CD4-positive, alpha-beta T cell treated with Interleukin-1 beta for 1 hour (primary cell): ENCODE measurements at regions not wholly inside any gene's neighbourhood (a gene's known extent, or its start where the extent isn't known, plus 50 kb on each side); places are given as distances from the start of the nearest gene placed in this dataset.
A peak's percentile ranks its signal among the peaks of the same experiment; 100 is the strongest.
"Not testable (repeated sequence)": the region's sequence is repeated elsewhere in the genome, so short reads cannot be mapped to it uniquely, and the experiment has no call there.

ENCODE experiments used
- DNase-seq, 2 donors: peaks; one replicate each; pipeline ENCODE4 v3.0.0-alpha.2; 2020 to 2022

DNA sequence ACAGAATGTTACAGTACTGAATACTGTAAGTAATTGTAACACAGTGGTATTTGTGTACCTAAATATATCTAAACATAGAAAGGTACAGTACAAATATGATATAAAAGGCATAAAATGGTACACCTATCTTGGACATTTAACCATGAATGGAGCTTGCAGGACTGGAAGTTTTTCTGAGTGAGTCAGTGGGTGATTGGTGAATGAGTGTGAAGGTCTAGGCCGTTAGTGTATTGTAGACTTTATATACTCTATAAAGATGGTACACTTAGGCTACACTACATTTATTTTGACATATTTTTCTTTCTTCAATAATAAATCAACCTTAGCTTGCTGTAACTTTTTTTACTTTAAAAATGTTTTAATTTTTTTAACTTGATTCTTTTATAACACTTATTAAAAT is 422.5 kb upstream of the FSTL5 start:
- DNase-seq = no peak

- no peak for DNase-seq
Observed at GRCh38 chr4:162582180-162582579, 418.4 kb upstream of the FSTL5 start.

DNA sequence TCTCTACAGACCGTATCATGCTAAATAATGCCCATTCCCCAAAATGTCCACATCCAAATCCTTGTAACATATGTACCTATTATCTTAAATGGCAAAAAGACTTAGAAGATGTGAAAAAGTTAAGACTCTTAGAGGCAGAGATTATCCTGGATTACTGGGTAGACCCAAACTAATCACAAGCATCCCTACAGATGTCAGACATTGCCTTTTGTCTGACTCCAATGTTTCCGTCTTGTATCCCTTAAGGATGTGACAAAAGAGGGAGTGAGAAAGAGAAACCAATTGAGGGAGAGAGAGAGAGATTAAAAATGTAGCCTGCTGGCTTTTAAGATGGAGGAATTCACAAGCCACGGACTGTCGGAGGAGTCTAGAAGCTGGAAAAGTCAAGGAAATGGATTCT is 401.9 kb upstream of the FSTL5 start:
- no peak for DNase-seq

GRCh38 chr4:162560073-162560472 is 396.3 kb upstream of the FSTL5 start:
- no peak for DNase-seq

DNA sequence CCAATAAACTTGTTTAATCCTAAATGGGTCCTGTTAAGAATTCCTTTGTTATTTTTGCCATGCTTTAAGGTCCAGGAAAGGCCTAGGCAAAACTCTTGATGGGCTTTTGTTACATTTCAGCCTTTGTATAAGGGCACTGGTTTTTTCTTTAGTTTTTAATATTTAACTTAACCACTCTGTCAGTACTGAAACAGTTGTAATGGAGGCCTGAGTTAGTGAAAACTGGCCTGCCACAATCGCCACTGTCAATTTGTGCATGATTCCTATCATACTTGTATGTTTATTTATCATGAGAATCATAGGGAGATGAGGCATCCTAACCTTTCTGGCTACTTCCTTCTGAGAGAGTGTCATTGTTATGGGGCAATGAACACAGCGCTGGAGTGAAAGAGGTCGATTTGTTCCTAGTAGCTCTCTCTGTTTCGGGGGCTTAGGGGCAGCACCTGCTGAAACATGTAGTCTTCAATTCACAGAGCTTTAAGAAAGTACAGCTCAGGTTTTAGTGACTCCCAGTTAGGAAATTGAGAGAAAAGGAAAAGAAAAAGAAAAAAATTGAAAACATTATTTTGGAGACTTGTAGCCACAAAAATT is 393.8 kb upstream of the FSTL5 start:
- no peak for DNase-seq

DNA sequence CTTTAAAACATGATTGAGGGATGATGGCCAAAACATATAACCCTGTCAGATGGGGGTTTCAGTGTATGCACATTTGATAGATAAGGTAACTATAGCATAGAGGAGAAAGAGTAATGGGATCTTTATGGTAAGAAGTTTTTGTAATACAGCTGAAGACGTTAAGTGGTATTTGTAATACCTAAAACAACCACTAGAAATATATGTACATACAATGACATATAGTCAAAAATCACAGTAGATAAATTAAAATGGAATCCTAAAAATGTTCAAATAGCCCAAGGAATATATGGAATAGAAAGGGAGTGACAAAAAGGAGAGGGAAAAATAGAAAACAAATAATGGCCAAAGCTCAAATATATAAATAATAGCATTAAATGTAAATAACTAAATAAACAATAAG is 371.3 kb upstream of the FSTL5 start:
- DNase-seq = no peak

DNA sequence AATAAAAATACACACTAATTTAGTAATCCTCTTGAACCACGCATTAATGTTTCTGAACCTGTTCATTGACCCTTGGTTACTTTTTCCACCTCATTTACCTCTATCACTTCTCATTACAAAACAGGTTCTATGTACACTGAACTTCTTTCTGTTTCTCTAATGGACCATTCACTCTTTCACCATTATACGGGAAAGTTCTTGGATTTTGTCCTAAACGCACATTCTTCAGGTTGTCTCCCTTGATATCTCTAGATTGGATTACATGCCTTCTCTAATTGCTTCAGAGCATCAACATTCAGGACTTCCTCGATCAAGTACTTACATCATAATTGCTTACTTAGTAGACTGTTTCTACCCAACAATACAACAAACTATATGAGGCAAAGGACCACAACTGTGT is 359.4 kb upstream of the FSTL5 start:
- no peak for DNase-seq

GRCh38 chr4:162522724-162523123 is 358.9 kb upstream of the FSTL5 start:
- no peak for DNase-seq

DNA sequence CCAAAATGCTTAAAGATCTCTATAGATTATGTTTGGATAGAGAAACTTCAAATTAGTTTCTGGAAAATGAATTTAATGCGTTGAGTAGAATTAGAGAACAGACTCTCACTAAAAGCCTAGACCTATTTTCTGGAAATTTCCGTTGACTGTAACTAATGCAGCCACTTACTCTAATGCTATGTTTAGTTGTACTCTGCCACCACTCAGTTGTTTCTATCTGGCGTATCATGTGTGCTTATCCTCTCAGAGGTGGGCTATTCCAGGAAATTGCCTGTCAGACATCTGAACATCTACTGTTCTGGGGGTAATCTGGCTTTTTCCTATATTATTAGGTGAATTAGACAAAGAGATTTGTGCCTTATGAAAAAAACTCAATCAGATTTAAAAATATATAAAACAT is 347.1 kb upstream of the FSTL5 start:
- no peak for DNase-seq

DNA sequence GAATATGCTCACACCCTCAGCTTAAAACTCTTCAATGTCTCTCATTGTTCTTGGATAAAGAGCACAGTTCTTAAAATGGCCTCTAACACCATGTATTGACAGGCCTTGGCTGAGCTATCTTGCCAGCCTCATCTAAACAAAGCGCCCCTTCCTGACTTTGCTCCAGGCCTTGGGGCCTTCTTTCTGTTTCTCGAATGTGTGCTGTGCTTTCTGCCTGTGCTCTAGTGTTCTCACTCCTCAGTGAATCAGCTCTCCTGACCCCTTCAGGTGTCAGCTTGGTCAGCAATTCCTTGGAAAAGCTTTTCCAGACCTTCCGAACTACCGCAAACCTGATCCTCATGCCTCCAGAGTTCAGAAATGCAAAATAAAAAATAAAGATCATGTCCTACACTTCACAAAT is 346.3 kb upstream of the FSTL5 start:
- no peak for DNase-seq

GRCh38 chr4:162509333-162509732 is 345.5 kb upstream of the FSTL5 start:
- DNase-seq = no peak

GRCh38 chr4:162506253-162506652 is 342.5 kb upstream of the FSTL5 start:
- no peak for DNase-seq

- no peak for DNase-seq
Observed at GRCh38 chr4:162503868-162504267, 340.1 kb upstream of the FSTL5 start.

DNA sequence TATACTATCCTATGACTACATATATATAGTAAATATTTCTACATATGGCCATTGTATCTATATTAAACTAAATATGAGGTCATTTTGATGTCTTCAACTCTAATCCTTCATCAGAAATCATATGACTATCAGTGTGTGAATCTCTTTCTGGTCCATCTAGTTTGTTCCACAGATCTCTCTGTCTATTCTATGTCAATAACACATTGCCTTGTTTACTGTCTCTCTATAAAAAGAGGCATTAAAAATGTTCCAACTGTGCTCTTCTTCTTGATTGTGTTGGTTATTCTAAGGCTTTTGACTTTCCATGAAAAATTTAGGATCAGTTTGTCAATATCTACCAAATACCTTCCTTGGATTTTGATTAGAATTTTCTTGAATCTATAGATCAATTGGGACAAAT is 338.3 kb upstream of the FSTL5 start:
- no peak for DNase-seq

DNA sequence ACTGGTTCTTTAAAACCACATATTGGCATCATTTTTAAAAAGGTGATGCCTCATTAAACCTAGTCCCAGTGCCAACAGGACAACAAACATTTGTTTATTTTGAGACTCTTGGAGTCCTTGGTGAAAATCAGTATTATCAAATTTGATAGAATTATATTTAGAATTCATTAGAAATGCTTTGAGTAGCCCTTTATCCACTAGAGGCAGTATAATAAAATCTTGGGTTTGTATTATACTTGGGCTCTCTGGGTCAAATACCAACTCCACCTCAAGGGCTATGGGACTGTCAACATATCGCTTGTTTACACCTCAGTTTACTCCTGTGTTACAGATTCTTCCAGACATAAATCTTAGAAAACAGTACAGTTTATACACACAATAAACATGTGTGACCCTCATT is 335.7 kb upstream of the FSTL5 start:
- no peak for DNase-seq

DNA sequence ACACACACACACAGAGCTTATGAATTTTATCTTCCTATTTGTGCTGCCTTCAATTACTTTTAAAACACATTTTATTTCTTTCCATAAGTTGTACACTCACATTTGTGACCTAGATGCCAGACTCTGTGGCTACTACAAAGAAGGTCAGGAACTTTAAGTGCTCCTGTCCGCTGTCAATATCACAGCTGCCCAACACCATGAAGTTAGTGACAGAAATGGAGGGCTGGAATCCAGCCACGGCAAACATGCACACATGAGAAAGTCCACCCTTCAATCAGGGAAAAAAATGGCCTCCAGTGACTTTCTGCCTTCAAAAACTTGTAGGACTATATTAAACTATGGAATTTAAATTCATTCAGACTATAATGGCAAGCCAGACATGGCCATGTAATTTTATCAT is 334.4 kb upstream of the FSTL5 start:
- DNase-seq = no peak

- DNase-seq = peak in 1 of 2 donors; percentile 39
Observed at GRCh38 chr4:162497564-162498167, 333.9 kb upstream of the FSTL5 start.

GRCh38 chr4:162494935-162495334 is 331.1 kb upstream of the FSTL5 start:
- no peak for DNase-seq

DNA sequence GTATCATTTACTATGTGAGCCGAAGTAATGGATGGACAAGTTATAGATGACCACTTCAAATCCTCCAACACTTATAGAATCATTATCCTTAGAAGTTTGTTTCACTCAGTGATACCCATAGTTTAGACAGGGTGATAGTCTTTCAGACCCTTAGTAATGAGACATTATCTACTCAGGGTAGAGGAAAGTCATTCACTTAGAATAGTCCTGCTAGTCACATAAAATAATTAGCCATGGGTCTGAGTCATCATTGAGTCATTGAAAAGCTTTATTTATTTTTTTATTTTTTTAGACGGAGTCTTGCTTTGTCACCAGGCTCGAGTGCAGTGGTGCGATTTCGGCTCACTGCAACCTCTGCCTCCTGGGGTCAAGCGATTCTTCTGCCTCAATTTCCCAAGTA is 321.7 kb upstream of the FSTL5 start:
- DNase-seq = no peak

DNA sequence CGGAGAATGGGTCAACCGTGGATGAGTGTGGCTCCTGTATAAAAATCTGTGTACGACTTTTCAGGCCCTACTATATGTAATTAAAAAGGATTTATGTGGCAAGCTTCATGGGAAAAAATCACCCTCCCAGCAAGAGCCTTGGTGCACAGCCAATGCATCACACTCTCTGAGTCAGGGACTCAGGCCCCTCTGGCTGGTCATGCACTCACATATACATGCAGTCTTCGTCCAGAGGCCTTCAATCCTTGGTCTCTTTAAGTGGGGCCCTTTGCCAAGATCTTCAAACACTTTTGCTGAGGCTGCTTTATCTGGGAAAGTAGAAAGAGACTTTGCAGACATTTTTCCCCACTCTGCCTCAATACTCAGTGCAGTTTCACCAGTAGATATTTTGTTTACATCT is 311.4 kb upstream of the FSTL5 start:
- DNase-seq = no peak

- no peak for DNase-seq
Observed at GRCh38 chr4:162469977-162470376, 306.2 kb upstream of the FSTL5 start.

- DNase-seq = not testable (repeated sequence)
Observed at GRCh38 chr4:162465356-162465755, 301.6 kb upstream of the FSTL5 start.

GRCh38 chr4:162461952-162462351 is 298.2 kb upstream of the FSTL5 start:
- DNase-seq = no peak

DNA sequence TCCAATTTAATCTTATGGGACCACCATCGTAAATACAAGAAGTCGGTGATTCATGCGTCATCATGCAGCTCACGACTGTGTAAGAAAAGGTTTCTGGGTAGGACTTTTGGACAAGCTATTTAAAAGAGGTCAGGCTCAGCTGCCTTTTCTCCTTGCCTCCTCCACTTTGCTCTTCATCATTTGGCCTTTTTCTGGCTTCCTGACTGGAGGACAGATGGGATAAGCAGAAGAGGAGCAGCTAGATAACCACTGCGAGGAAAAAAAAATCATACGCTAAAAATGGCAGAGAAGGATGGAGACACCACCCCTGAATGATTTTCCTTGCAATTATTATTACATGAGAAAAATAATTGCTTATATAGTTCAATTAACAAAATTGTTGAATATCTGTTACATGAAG is 294.3 kb upstream of the FSTL5 start:
- no peak for DNase-seq
